Fibroblast of the conjunctiva (primary cell): ENCODE measurements at regions not wholly inside any gene's neighbourhood (a gene's known extent, or its start where the extent isn't known, plus 50 kb on each side); places are given as distances from the start of the nearest gene placed in this dataset.

Experiments used
- DNase-seq: peaks from one replicate; pipeline ENCODE4 v3.0.0-alpha.2; 2010; ENCODE audit warnings: low read depth

GRCh38 chr3:31142543-31142942 is 248.1 kb upstream of the GADL1 start:
- no peak for DNase-seq

- no peak for DNase-seq
These were observed 250.6 kb upstream of the GADL1 start for GRCh38 chr3:31145062-31145461.

GRCh38 chr3:31147550-31147949 is 253.1 kb upstream of the GADL1 start:
- no peak for DNase-seq

DNA sequence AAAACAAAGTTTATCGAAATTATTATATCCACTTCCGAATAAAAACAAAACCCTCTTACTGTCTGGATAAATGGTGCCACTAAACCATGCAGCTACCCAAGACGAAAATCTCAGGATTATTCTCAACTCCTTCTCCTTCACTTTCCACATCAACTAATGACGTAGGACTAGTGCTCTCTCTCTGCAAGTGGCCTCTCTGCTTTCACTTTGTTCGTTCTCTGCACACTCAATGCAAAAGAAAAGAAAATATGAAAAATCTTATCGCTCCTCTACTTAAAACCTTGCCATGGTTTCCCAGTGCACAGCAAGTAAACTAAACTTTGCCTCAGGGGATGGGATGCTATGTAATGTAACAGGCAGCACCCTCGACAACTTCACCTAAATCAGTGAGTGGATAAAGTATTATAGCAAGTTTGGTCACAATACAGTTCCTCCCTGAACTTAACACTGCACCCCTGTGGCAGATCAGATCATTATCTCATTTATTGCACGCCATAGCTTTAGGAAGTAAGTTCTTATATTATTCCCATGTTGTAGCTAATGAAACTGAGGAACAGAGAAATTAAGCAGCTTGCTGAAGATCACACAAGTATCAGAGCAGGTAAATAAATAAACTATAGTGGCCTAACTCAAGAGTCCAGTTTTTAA is 262.7 kb upstream of the GADL1 start:
- DNase-seq = no peak

DNA sequence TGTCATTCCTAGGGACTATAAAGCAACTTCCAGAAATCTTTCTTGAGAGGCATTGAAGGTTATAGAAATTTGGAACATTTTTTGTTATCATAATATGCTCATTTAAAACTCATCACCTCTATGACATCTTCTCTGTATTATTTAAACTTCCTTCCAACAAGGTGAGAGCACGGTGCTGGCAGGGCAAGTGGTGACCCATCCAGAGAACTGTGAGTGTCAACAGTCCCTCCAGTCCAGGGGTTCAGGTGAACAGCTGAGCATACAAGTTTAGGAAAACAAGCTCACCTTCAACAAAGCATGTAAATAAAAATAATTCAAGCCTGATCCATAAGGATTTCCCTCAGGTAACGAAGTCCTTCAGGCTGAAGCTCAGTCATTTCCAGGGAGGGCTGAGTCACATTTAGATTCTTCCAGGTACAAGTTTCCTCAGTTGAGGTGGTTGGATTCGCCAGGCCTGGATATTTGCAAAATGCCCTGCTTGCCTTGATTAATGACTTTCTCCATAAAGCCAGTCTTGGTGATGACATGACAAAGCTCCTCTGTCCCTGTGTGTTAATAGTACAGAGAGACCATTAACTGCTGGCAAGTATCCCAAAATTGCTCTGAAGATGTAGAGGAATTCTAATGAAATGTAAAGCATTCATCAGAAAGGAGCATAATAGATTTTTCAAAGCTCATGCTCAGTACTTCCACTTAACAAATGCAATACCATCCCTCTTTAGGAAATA is 263.6 kb upstream of the GADL1 start:
- DNase-seq = no peak

GRCh38 chr3:31159331-31160039 is 265.0 kb upstream of the GADL1 start:
- peak; percentile 41 for DNase-seq

DNA sequence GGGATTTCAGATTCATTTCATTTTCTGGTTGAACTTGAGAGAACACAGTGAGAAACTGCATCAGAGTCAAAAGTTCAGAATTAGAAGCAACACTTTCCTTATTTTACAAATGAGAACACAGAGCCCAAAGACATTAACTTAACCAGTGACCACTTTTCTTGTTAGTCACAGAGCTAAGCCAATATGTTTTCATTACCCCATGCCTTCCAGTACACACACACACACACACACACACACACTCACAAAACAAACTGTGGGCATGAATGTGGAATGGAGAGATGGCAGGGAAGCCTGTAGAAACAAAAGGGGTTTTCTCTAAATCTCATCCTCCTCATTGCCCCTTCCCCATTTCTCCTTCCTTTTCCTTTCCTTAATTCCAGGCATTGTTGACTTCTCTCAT is 267.4 kb upstream of the GADL1 start:
- no peak for DNase-seq

GRCh38 chr3:31164381-31164780 is 269.9 kb upstream of the GADL1 start:
- no peak for DNase-seq

GRCh38 chr3:31165399-31165860 is 271.0 kb upstream of the GADL1 start:
- DNase-seq = no peak

- DNase-seq = peak; percentile 48
These were observed 271.9 kb upstream of the GADL1 start for GRCh38 chr3:31166249-31166885.

DNA sequence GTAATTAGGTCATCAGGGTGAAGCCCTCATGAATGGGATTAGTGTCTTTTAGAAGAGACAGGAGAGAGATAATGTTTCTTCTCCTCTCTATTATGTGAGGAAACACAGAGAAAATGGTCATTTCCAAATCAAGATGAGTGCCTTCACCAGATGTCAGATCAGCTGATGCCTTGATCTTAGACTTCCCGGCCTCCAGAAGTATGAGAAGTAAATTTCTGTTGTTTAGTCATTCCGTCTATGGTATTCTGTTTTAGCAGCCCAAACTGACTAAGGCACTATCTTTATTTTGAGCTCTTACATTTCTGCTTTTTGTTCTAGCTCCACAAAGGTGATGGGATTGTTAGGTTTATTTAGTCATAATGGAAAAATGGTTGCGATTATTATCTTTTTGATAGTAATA is 273.2 kb upstream of the GADL1 start:
- no peak for DNase-seq

GRCh38 chr3:31170932-31171670 is 276.6 kb upstream of the GADL1 start:
- DNase-seq = peak; percentile 10

DNA sequence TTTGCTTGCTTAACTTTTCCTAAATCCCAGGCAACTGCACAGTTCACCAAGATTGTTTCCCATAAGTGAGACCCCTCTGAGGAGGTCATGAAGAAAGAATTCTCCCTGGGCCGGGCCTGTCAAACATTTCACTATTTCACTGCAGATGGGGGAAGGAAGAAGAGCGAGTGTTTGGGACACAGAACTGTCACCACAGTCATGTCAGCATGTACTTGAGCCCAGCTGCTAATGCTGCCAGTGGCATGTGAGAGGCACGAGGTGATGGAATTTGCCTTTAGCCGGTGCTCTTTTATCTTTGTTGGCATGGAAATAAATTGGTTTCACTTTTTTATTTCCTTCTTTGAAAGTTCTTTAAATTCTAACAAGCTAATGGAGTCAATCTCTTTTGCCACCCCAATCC is 277.9 kb upstream of the GADL1 start:
- DNase-seq = no peak

DNA sequence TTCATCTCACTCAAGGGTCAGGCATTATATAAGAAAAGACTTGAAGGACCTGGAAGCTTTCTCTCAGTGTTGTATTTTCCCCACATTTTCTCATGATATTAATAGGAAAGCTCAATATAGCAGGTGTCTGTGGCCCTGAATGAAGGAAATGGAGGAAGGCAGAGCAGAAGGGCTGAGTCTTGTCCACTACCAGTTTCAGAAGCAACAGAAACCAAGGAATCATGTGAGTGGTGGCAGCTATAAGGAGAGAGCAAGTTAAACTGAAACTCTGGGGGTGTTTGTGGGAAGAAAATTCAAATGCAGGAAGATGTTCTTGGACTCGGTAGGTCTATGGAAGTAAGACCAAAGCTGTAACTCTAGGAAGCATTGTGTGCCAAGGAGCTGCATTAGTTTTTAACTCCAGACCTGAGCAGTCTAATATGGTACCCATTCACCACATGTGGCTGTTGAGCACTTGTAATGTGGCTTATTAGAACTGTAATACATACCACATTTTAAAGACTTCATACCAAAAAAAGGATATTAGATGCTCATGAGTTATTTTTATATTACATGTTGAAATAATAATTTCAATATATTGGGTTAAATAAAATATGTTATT is 278.8 kb upstream of the GADL1 start:
- no peak for DNase-seq

GRCh38 chr3:31174079-31174478 is 279.6 kb upstream of the GADL1 start:
- no peak for DNase-seq

DNA sequence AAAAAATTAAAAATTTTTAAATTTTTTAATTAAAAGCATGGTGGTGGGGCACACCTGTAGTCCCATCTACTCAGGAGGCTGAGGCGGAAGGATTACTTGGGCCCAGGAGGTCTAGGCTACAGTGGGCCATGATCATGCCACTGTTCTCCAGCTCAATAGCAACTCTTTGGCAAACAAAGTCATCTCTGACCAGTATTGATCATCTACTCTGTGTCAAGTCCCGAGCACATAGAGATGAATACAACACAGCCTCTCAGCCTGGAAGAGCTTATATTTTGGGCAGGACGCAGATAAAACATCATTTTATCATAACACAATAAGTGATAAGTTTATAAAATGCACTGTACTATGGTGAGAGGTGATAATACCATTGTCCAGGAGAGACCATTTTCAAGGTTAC is 281.6 kb upstream of the GADL1 start:
- no peak for DNase-seq

DNA sequence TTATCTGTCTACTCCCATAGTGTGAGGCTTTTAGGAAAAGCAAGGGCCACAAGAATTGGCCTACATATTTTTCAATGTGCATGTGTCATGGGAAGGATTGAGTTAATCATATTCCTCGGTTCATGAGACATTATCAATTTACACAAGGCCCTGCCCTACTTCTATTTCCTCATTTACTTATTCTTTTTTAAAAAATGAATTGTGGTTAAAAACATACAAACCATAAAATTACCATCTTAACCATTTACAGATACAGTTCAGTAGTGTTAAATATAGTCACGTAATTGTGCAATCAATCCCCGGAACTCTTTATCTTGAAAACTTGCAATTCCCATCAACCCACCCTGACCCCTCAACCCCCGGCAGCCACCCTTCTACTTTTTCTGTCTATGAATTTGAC is 284.0 kb upstream of the GADL1 start:
- DNase-seq = no peak

- DNase-seq = no peak
These were observed 285.3 kb upstream of the GADL1 start for GRCh38 chr3:31179768-31180167.

GRCh38 chr3:31180274-31180673 is 285.8 kb upstream of the GADL1 start:
- DNase-seq = no peak

DNA sequence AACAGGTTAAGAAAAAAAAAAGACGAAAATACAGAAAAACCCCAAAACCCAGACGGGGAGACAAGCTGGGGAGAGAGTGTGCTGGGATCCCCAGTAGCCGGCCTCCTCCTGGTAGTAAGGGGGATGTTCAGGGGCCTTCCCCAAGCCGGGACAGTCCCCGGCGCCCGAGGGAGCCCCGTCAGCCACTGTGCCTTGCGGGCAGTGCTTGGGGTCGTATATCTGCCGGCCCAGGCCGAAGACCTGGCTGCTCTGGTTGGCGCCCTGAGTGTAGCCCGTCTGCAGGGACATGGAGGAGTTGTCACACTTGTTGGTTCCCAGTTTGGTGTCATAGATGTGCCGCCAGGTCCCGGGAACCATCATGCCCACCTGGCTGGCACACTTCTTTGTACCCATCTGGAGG is 287.2 kb upstream of the GADL1 start:
- no peak for DNase-seq

GRCh38 chr3:31182661-31183060 is 288.2 kb upstream of the GADL1 start:
- DNase-seq = no peak
